Epithelial cell of esophagus (primary cell): ENCODE measurements at regions not wholly inside any gene's neighbourhood (a gene's known extent, or its start where the extent isn't known, plus 50 kb on each side); places are given as distances from the start of the nearest gene placed in this dataset.
A peak's percentile ranks its signal among the peaks of the same experiment; 100 is the strongest.

Experiments
- DNase-seq: peaks from one replicate; pipeline ENCODE4 v3.0.0; 2010; ENCODE audit warnings: low read depth
- H3K4me3 ChIP-seq: 2 replicates; pipeline ENCODE4 v1.5.1; 2011; ENCODE audit warnings: mild to moderate bottlenecking, low read length, control low read depth
- CTCF ChIP-seq: IDR thresholded peaks from 2 replicates; pipeline ENCODE4 v1.5.1; 2011; ENCODE audit warnings: low read depth, mild to moderate bottlenecking, low read length, control low read depth, inconsistent platforms; ENCODE audit not compliant: insufficient read depth; ENCODE audit errors: missing control alignments

DNA sequence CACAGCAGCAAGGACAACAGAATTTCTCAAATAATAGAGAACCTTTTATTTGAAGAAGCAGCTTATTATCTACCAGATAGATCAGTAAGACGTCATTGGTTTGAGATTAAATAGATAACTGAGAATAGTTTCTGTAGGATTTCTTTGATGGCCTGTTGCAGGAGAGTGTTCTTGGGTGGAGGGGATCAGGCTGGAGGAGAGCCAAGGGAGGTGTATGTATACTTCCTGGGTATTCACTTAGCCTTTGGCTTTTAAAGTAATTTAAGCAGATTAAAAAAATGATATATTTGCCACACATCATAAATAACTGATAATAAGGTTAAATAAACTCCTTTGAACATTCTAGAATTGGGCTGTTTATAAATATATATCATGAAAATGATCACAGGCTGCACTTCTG, 486.1 kb upstream of the IGFBP3 start:
- no peak overlapping the region for H3K4me3 ChIP-seq
- DNase-seq, result no peak
- TF ChIP-seq CTCF, result no peak

GRCh38 chr7:46397591-46397990, 476.5 kb upstream of the IGFBP3 start:
- no peak overlapping the region for H3K4me3 ChIP-seq
- TF ChIP-seq CTCF, result no peak
- peak; percentile 34 for DNase-seq

DNA sequence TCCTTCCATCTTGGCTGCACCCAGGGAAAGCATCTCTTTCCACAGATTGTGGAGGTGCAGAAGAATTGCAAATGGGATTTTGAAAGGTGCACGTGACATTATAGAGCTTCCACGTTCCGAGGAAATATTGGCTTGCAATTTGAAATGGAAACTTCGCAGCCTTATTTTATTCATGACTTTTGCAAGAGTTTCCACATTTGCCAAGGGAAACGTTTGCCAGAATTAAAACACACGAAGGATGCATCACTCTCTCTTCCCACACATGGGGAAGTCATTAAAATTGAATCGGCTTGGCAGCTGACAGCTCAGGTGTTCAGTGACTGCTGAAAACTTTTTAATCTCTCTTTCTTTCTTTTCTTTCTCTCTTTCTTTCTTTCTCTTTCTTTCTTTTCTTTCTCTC, 475.4 kb upstream of the IGFBP3 start:
- no peak for TF ChIP-seq CTCF
- no peak overlapping the region for H3K4me3 ChIP-seq
- no peak for DNase-seq

GRCh38 chr7:46393142-46393541, 472.1 kb upstream of the IGFBP3 start:
- no peak for TF ChIP-seq CTCF
- no peak for DNase-seq
- H3K4me3 ChIP-seq, result no peak overlapping the region

DNA sequence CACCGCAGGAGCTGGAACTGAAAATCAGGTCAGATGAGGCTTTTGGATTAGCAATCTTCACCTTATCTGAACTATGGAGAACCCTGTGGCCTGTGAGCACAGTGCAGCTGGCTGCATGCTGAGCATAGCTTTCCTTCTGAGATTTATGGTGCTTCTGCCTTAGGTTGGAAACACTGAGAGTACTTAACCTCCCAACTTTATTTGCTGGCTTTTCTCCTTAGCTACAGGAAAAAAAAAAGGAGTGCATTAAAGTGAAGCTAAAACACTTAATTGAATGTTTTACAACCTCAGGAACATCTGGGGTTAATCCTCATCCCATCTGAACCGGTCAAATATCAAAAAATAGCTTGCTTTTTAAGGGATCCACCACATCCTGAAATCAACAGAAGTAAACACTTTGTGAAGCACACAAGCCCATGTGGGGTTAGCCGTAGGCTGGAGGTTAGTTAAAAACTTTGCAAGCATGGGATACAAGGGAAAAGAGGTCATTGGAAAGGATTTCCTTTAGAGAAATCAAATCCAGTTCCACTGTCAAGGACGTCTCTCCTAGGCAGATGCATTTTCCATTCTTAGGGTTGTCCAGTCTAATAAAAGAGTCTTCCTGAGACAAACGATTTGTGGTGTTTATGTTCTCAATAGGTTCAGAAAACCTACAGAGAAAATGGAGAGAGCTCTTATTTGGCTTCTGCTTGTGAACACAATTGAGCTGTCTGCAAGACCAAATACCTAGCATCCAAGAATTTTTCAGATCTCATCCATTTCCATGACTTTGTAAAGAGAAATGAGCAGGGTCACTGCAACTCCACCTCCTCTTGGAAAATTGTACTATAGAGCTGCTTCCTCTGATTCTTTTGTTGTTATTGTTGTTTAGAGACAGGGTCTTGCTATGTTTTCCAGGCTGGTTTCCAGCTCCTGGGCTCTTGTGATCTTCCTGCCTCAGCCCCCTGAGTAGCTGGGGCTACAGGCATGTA, 470.4 kb upstream of the IGFBP3 start:
- DNase-seq, result no peak
- H3K4me3 ChIP-seq, result no peak overlapping the region
- TF ChIP-seq CTCF, result no peak

DNA sequence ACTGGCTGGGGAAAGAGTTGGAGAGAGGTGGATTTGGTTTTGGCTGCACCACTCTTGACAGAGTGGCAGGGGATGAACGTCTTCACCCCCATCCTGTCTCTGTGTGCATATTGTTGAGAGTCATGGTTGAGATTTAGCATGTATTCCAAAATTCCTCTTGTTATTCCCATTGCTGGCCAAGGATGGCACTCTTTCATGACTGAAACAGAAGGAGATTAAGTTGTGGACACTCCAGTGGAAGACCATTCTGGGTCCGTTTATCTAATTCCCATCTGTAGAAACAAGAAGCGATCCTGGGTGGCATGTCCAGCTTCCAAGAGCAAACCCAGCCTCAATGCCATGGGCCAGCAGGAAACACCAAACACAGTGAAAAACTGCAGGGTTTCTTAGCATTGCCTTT, 469.0 kb upstream of the IGFBP3 start:
- TF ChIP-seq CTCF, result peak; percentile 16
- no peak overlapping the region for H3K4me3 ChIP-seq
- no peak for DNase-seq

DNA sequence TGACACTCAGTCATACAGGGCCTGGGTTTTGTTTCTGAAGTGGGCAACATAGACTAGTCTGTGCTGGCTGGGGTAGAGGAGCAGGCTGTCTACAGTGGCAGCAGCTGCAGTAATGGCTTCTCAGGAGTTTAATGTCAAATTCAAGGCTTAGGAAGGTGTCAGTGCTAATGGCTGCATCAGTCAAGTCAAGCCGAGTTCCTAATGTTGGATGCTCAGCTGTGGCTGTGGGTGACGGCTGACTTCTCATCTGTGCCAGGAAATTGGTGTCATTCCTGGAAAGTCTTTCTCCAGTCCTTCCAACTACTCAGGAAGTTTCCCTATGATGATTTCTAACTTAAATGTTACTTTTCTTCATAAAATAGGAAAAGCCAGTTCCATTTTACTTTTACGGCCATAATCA, 468.1 kb upstream of the IGFBP3 start:
- no peak for DNase-seq
- TF ChIP-seq CTCF, result no peak
- no peak overlapping the region for H3K4me3 ChIP-seq
